Testis (tissue), 2 donors: ENCODE measurements at regions not wholly inside any gene's neighbourhood (a gene's known extent, or its start where the extent isn't known, plus 50 kb on each side); places are given as distances from the start of the nearest gene placed in this dataset.

Source experiments
- CTCF ChIP-seq, 3 experiments: fragments of 450-650 bp in 2 of 3; fragments of 200-600 bp in 1 of 3; sonication (generic) in 1 of 3; IDR thresholded peaks; one replicate each; pipeline ENCODE4 v1.5.1; 2016 to 2019; ENCODE audit warnings: antibody characterized with exemption in 3 of 3, mild to moderate bottlenecking in 2 of 3, moderate library complexity in 1 of 3
- POLR2A ChIP-seq: fragments of 450-650 bp; IDR thresholded peaks from one replicate; pipeline ENCODE4 v1.6.1; 2017; ENCODE audit warnings: antibody characterized with exemption, mild to moderate bottlenecking, moderate library complexity

GRCh38 chr11:71075871-71076420 is 176.4 kb downstream of the SHANK2 start:
- TF ChIP-seq CTCF (IDR thresholded peaks at IDR 0.05) (no peak), POLR2A (no peak)
